NCI-H1417 treated with DMSO at 0.1 percent for 48 hours (cell line): ENCODE measurements at regions not wholly inside any gene's neighbourhood (a gene's known extent, or its start where the extent isn't known, plus 50 kb on each side); places are given as distances from the start of the nearest gene placed in this dataset.
A peak's percentile ranks its signal among the peaks of the same experiment; 100 is the strongest.

ENCODE experiments used
- DNase-seq: peaks from one replicate; lab custom pipeline; 2025; lab: John Stamatoyannopoulos, UW

- no peak for DNase-seq
These were observed 336.2 kb upstream of the TPM1 start for GRCh38 chr15:62706317-62706716.

- DNase-seq: no peak
These were observed 334.1 kb upstream of the TPM1 start for GRCh38 chr15:62708470-62708869.

DNA sequence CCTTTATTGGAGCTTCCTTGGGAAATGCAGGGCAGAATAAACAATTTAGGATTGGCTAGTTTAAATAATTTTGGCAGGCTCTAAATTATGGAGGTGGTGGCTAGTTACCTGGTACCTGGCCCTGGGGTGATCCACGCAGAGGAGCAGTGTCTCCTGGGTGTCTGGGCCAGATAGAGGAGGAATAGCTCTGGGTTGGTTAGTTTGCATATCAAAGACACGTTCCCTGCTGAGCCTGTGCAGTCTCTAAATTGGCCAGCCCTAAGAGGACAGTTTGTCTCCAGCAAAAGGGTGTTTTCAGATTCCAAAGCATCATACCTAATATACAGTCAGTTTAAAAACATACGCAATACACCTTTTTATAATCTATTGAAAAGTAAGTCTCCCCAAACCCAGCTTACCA is 333.3 kb upstream of the TPM1 start:
- DNase-seq: no peak

- DNase-seq: no peak
These were observed 330.7 kb upstream of the TPM1 start for GRCh38 chr15:62711691-62712454.

DNA sequence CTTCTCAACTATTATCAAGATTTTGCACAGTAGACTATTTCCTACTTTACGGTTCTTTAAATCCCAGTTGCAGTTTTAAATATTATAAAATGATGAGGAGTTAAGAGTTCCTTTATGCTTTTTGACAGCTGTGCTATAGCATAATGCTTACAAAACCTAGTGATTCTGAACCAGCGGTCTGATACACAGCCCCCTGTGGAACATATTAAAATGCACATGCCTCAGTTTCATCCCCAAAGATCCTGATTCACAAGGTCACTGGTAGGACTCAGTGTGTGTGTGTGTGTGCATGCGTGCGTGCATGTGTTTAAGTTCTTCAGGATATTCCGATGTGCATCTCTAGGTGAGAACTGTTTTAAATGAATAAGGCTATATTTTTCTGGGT is 330.1 kb upstream of the TPM1 start:
- DNase-seq: no peak

GRCh38 chr15:62715946-62716345 is 326.6 kb upstream of the TPM1 start:
- no peak for DNase-seq

- no peak for DNase-seq
These were observed 325.1 kb upstream of the TPM1 start for GRCh38 chr15:62717496-62717895.

- no peak for DNase-seq
These were observed 323.2 kb upstream of the TPM1 start for GRCh38 chr15:62719316-62719715.

DNA sequence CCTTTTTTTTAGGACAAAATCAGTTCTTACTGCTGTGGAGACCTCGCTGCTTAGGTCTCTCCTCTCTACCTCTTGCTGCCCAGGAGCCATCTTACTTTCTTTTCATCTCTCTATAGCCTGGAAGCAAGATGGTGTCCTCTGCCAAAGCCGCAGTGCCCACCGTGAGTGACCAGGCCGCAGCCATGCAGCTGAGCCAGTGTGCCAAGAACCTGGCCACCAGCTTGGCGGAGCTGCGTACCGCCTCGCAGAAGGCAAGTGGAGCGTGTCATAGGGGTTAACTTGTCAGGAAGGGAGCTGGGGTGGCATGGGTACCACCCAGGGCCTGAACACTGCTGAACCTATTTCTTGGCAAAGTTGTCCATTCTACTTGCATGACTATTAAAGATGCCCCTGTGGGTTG is 320.3 kb upstream of the TPM1 start:
- DNase-seq: no peak

DNA sequence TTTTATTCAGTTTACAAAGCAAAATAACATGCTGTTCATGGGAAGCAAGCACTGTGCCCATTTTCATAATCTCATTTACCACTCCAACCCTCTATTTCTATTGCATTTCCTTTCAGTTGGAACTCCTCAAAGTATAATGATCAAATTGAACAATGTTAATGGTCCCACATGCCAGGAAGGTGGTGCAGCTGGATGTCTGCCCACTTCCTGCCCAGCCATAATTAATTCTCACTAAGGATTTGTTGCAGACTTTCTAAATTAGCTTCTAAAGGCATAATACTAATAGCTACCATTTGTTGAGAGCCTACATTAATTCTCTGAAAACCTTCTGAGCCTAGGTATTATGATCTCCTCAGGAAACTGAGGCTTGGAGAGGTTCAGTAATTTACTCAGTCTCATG is 316.1 kb upstream of the TPM1 start:
- DNase-seq: no peak

- DNase-seq: no peak
These were observed 315.0 kb upstream of the TPM1 start for GRCh38 chr15:62727501-62727900.

DNA sequence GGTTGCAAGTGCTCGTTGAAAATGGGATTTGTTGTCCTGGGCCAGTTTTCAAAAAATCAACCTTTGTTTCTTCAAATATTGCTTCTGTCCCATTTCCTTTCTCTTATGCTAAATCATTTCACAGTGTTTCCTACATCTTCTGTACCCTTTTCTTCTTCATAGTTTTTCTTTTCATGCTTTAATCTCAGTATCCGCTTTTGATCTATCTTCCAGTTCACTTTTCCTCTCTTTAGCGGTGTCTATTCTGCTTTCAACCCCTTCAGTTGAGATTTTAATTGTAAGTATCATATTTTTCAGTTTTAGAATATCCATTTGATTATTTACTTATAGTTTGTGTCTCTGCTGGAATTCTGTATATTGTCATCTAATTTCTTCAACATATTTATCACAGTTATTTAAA is 311.7 kb upstream of the TPM1 start:
- no peak for DNase-seq

DNA sequence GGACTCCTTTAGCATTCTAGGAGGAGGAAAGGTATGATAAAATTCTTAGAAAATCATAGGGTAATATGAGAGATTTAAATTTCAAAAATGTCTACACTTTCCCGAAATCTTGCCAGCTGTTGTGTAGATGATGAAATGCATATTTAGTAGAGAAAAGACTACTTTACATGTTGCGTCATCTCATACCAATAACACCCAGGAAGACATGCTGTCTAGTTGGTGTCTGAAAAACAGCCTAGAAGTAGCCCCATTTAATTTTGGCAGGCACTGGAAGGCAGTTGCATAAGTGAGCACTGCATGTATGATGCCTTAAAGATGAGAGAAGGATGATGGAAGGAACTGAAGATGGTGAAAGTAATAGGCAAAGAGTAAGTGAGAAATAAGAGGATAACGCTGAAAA is 310.5 kb upstream of the TPM1 start:
- no peak for DNase-seq

GRCh38 chr15:62734706-62735105 is 307.8 kb upstream of the TPM1 start:
- no peak for DNase-seq

DNA sequence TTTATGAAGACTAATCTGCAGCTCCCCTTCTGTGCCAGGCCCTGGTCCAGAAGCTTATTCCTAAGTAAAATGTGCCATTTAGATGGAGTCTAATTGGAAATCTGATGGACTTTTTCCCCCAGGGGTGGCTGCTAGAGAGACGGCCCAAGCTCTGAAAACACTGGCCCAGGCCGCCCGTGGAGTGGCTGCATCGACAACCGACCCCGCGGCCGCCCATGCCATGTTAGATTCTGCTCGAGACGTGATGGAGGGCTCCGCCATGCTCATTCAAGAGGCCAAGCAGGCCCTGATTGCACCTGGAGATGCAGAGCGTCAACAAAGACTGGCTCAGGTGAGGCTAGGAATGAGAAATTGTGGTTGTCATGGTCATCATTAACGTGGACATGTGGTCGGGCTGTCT is 305.8 kb upstream of the TPM1 start:
- DNase-seq: no peak

DNA sequence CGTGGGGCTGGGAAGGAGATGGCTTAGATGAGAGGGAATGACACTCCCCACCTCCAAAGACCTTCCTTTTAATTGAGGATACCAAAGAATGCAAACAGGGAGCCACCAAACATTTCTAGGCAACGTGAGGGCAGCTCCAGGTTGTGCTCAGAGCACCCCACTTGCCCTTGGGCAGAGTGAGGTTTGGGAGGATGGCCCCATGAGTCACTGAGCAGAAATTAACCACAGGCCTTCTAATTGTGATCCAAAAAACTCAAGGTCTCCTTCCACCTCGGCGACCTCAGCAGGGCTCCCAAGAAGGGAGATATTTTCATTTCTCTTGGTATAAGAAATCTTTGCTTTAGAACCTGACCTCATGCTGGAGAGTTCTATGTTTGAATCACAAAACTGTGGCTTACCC is 305.0 kb upstream of the TPM1 start:
- no peak for DNase-seq

DNA sequence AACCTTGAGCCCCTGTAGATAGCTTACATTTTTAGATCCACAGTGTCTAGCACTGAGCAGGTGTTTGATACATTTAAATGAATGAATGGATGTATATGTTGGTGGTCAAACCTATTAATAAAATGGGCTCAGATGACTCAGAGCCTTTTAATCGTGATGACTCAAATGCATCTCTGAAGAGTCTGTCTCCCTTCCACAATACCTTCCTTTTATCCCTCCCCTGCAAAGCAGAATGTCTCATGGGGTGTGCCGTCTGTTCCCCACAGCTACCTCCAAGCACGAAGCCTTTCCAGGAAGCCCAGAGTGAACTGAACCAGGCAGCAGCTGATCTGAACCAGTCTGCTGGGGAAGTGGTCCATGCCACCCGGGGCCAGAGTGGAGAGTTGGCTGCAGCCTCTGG is 303.5 kb upstream of the TPM1 start:
- no peak for DNase-seq

GRCh38 chr15:62739507-62739906 is 303.0 kb upstream of the TPM1 start:
- DNase-seq: no peak

DNA sequence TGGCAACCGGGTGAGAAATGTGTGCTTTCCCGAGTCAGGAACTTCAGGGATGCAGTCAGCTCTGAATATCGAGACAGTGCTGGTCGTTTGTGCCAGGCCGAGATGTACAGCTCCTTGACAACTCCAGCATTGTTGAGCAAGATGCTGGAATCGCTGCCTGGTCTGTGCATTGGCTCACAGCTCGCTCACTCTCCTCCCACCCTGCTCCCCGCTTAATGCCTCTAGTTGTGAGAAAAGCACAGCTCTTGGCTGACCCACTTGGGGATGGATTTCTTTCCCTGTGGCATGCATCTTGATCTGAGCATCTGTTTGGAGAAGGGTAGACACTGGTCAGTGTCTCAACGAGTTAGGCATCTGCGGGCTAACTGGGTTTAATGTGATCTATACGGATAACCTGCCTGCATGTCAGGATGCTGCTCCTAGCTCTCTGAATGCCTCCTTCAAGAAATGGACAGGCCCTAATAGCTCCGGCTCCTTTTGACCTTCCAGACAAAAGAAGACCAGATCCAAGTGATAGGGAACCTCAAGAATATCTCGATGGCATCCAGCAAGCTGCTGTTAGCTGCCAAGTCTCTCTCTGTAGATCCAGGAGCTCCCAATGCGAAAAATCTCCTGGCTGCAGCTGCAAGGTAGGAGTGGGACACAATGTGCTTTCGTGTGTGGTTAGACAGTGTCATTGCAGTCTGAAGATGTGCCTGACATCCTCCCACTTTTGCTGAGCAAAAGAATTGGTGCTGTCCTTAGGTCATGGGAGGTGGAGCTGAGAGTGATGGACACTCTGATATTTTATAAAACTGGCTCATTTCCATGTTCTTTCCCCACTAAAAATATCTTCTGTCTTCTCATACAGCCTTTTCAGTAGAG is 302.2 kb upstream of the TPM1 start:
- no peak for DNase-seq

DNA sequence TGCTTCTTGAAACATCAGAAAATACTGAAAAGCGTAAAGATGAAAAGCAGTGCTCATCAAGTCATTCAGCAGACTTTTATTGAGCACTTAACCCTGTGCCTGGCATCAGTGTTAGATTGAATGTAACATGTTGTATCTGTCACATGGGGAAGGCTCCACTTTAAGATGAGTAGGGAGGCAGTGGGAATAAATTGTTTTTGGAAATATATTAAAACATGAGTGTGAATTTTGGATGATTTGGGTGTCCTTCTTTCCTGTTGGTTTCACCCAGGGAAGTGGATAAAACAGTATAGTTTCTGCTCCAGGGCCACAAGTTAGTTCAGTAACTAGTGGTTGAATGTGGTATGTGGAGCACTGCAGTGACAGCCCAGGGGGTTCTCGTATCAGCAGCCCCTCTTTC is 301.4 kb upstream of the TPM1 start:
- DNase-seq: no peak

GRCh38 chr15:62742409-62743171 is 300.0 kb upstream of the TPM1 start:
- peak; percentile 22 for DNase-seq

DNA sequence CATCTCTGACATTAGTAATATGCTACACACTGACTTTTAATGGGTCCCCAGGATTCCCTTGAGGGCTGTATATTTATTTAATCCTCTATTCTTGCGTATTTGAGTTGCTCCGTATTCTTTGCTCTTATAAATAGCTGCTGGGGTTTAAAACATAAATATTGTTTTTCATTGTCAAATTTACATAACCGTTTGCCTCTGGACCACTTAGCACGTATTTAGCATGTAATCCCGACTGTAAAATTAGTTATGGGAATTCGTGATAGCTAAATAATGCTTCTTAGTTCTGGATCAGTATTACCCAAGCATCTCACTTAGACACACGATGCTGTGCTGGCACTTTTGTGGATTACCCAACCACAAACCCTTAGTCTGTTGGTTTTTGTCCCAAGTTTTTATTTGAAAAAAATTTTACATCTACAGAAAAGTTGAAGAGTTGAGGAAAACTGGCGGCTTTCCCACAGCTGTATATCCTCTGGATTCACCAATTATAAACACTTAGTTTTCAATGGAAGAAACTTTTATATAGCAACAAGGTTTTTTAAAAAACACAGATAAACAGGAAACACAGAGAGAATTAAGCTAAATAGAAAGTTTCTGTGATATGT is 296.8 kb upstream of the TPM1 start:
- no peak for DNase-seq
